Body of pancreas (tissue), 4 donors: ENCODE measurements at regions not wholly inside any gene's neighbourhood (a gene's known extent, or its start where the extent isn't known, plus 50 kb on each side); places are given as distances from the start of the nearest gene placed in this dataset.

Experiments
- POLR2A ChIP-seq, 3 donors: fragments of 450-650 bp; IDR thresholded peaks; one replicate each; pipeline ENCODE4 v1.6.1; 2016; ENCODE audit warnings: antibody characterized with exemption in 3 of 3, mild to moderate bottlenecking in 2 of 3
- TF ChIP-seq, protein P1 (sequence below), 7 experiments: fragments of 450-650 bp in 4 of 7; fragments of 200-600 bp in 3 of 7; sonication (generic) in 3 of 7; IDR thresholded peaks; one replicate each; pipeline ENCODE4 v1.5.1; 2016 to 2019; ENCODE audit warnings: antibody characterized with exemption in 7 of 7

DNA sequence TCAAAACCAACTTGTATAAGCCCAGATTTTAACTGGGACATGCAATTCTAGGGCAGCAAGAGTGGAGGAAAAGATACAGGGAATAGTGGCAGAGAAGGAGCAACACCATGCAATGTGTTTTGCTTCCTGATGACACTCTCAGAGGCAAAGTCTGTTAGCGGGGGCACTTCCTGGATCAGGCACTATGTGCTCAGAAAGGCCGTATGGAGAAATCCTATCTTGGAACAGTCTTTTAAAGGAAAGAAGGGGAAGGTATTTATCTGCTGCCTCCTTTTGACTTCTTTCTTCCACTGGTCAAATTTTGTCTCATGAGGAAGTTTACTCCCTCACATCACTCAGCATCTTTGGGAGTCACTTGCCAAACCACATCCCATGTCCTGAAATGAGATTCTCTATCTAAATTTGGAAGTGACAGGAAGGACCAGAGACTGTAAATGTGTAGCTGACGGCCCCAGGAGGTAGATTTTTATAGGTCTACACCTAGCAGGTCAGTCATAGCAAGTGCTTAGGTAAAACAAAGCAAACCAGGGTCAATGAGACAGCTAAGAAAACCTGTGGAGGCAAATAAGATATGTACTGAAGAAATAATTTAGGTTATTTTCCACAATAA is 91.7 kb upstream of the ELOVL5 start:
- TF ChIP-seq, protein P1, sequence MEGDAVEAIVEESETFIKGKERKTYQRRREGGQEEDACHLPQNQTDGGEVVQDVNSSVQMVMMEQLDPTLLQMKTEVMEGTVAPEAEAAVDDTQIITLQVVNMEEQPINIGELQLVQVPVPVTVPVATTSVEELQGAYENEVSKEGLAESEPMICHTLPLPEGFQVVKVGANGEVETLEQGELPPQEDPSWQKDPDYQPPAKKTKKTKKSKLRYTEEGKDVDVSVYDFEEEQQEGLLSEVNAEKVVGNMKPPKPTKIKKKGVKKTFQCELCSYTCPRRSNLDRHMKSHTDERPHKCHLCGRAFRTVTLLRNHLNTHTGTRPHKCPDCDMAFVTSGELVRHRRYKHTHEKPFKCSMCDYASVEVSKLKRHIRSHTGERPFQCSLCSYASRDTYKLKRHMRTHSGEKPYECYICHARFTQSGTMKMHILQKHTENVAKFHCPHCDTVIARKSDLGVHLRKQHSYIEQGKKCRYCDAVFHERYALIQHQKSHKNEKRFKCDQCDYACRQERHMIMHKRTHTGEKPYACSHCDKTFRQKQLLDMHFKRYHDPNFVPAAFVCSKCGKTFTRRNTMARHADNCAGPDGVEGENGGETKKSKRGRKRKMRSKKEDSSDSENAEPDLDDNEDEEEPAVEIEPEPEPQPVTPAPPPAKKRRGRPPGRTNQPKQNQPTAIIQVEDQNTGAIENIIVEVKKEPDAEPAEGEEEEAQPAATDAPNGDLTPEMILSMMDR (IDR thresholded peaks at IDR 0.05), result no peak
- TF ChIP-seq POLR2A (IDR thresholded peaks at IDR 0.05), result no peak
